ENCODE measurements at regions not wholly inside any gene's neighbourhood (a gene's known extent, or its start where the extent isn't known, plus 50 kb on each side); places are given as distances from the start of the nearest gene placed in this dataset.
"Not testable (repeated sequence)": the region's sequence is repeated elsewhere in the genome, so short reads cannot be mapped to it uniquely, and the experiment has no call there.

GRCh38 chr10:90989378-90989777 lies 68.5 kb upstream of the ANKRD1 start:
- no peak for ATAC-seq (replicated peaks; ENCODE audit: extremely low read depth, poor library complexity, severe bottlenecking)

GRCh38 chr10:90992462-90992861 lies 71.6 kb upstream of the ANKRD1 start:
- no peak for ATAC-seq (replicated peaks; ENCODE audit: extremely low read depth, poor library complexity, severe bottlenecking)
- H3K27me3 Mint-ChIP-seq: peaks cover 11% of the 10 kb centered on the region

More at GRCh38 chr10:90989378-90989777, 68.5 kb upstream of the ANKRD1 start:
- H3K4me1 Mint-ChIP-seq: no peaks in the 10 kb centered on the region
- H3K4me3 Mint-ChIP-seq: no peak overlapping the region
- H3K27ac Mint-ChIP-seq (ENCODE audit: low read depth): no peak overlapping the region
- H3K27me3 Mint-ChIP-seq: peaks cover 6% of the 10 kb centered on the region
- no peak for DNase-seq (ENCODE audit: low spot score in 2 of 2)
- no peaks in the 10 kb centered on the region for H3K9me3 Mint-ChIP-seq
- no peaks in the 10 kb centered on the region for H3K36me3 Mint-ChIP-seq (ENCODE audit: insufficient read depth)

GRCh38 chr10:90993340-90993739 lies 72.5 kb upstream of the ANKRD1 start:
- no peaks in the 10 kb centered on the region for H3K9me3 Mint-ChIP-seq
- DNase-seq (ENCODE audit: low spot score in 2 of 2) (no peak), ATAC-seq (replicated peaks; ENCODE audit: extremely low read depth, poor library complexity, severe bottlenecking) (no peak)
- no peak overlapping the region for H3K27ac Mint-ChIP-seq (ENCODE audit: low read depth)
- no peaks in the 10 kb centered on the region for H3K36me3 Mint-ChIP-seq (ENCODE audit: insufficient read depth)
- H3K4me1 Mint-ChIP-seq: no peaks in the 10 kb centered on the region
- H3K4me3 Mint-ChIP-seq: no peak overlapping the region
- H3K27me3 Mint-ChIP-seq: peaks cover 11% of the 10 kb centered on the region

More at GRCh38 chr10:90992462-90992861, 71.6 kb upstream of the ANKRD1 start:
- no peaks in the 10 kb centered on the region for H3K9me3 Mint-ChIP-seq
- no peaks in the 10 kb centered on the region for H3K4me1 Mint-ChIP-seq
- H3K36me3 Mint-ChIP-seq (ENCODE audit: insufficient read depth): no peaks in the 10 kb centered on the region
- DNase-seq (ENCODE audit: low spot score in 2 of 2): no peak
- no peak overlapping the region for H3K4me3 Mint-ChIP-seq
- no peak overlapping the region for H3K27ac Mint-ChIP-seq (ENCODE audit: low read depth)

- Mint-ChIP-seq H3K4me1 (no peaks in the 10 kb centered on the region), H3K4me3 (no peak overlapping the region), H3K9me3 (no peaks in the 10 kb centered on the region), H3K27ac (ENCODE audit: low read depth) (no peak overlapping the region), H3K36me3 (ENCODE audit: insufficient read depth) (no peaks in the 10 kb centered on the region), H3K27me3 (peaks cover 11% of the 10 kb centered on the region)
- ATAC-seq (replicated peaks; ENCODE audit: extremely low read depth, poor library complexity, severe bottlenecking) (no peak), DNase-seq (ENCODE audit: low spot score in 2 of 2) (no peak)
Observed at GRCh38 chr10:90997670-90998069, 76.8 kb upstream of the ANKRD1 start.

GRCh38 chr10:90998733-90999511 lies 78.0 kb upstream of the ANKRD1 start:
- no peak overlapping the region for H3K27ac Mint-ChIP-seq (ENCODE audit: low read depth)
- no peaks in the 10 kb centered on the region for H3K36me3 Mint-ChIP-seq (ENCODE audit: insufficient read depth)
- no peaks in the 10 kb centered on the region for H3K4me1 Mint-ChIP-seq
- H3K4me3 Mint-ChIP-seq: no peak overlapping the region
- ATAC-seq (replicated peaks; ENCODE audit: extremely low read depth, poor library complexity, severe bottlenecking): no peak
- DNase-seq (ENCODE audit: low spot score in 2 of 2): no peak
- H3K27me3 Mint-ChIP-seq: peaks cover 9% of the 10 kb centered on the region
- no peaks in the 10 kb centered on the region for H3K9me3 Mint-ChIP-seq

GRCh38 chr10:90999512-91000172 lies 78.8 kb upstream of the ANKRD1 start:
- ATAC-seq (replicated peaks; ENCODE audit: extremely low read depth, poor library complexity, severe bottlenecking): no peak
- Mint-ChIP-seq H3K4me3 (no peak overlapping the region), H3K36me3 (ENCODE audit: insufficient read depth) (no peaks in the 10 kb centered on the region), H3K4me1 (no peaks in the 10 kb centered on the region), H3K9me3 (no peaks in the 10 kb centered on the region), H3K27me3 (peaks cover 2% of the 10 kb centered on the region), H3K27ac (ENCODE audit: low read depth) (no peak overlapping the region)
- no peak for DNase-seq (ENCODE audit: low spot score in 2 of 2)

GRCh38 chr10:91000470-91000869 lies 79.6 kb upstream of the ANKRD1 start:
- ATAC-seq (replicated peaks; ENCODE audit: extremely low read depth, poor library complexity, severe bottlenecking) (no peak), DNase-seq (ENCODE audit: low spot score in 2 of 2) (no peak)
- H3K9me3 Mint-ChIP-seq: no peaks in the 10 kb centered on the region
- H3K27me3 Mint-ChIP-seq: no peaks in the 10 kb centered on the region
- no peak overlapping the region for H3K4me3 Mint-ChIP-seq
- no peaks in the 10 kb centered on the region for H3K4me1 Mint-ChIP-seq
- no peak overlapping the region for H3K27ac Mint-ChIP-seq (ENCODE audit: low read depth)
- H3K36me3 Mint-ChIP-seq (ENCODE audit: insufficient read depth): no peaks in the 10 kb centered on the region

- no peaks in the 10 kb centered on the region for H3K9me3 Mint-ChIP-seq
- H3K4me1 Mint-ChIP-seq: no peaks in the 10 kb centered on the region
- no peaks in the 10 kb centered on the region for H3K27me3 Mint-ChIP-seq
- DNase-seq (ENCODE audit: low spot score in 2 of 2) (no peak), ATAC-seq (replicated peaks; ENCODE audit: extremely low read depth, poor library complexity, severe bottlenecking) (no peak)
- no peak overlapping the region for H3K4me3 Mint-ChIP-seq
- H3K36me3 Mint-ChIP-seq (ENCODE audit: insufficient read depth): no peaks in the 10 kb centered on the region
- no peak overlapping the region for H3K27ac Mint-ChIP-seq (ENCODE audit: low read depth)
Observed at GRCh38 chr10:91000985-91001384, 80.1 kb upstream of the ANKRD1 start.

- Mint-ChIP-seq H3K4me1 (peaks cover 11% of the 10 kb centered on the region), H3K36me3 (ENCODE audit: insufficient read depth) (no peaks in the 10 kb centered on the region), H3K4me3 (no peak overlapping the region), H3K27ac (ENCODE audit: low read depth) (no peak overlapping the region), H3K27me3 (no peaks in the 10 kb centered on the region), H3K9me3 (no peaks in the 10 kb centered on the region)
- no peak for ATAC-seq (replicated peaks; ENCODE audit: extremely low read depth, poor library complexity, severe bottlenecking)
- DNase-seq (ENCODE audit: low spot score in 2 of 2): no peak
Observed at GRCh38 chr10:91002656-91003055, 81.8 kb upstream of the ANKRD1 start.

- H3K27me3 Mint-ChIP-seq; H3K36me3 Mint-ChIP-seq (ENCODE audit: insufficient read depth); H3K27ac Mint-ChIP-seq (ENCODE audit: low read depth); H3K9me3 Mint-ChIP-seq; H3K4me3 Mint-ChIP-seq; DNase-seq (ENCODE audit: low spot score in 2 of 2); ATAC-seq (replicated peaks; ENCODE audit: extremely low read depth, poor library complexity, severe bottlenecking): not testable (repeated sequence)
- peaks cover 11% of the 10 kb centered on the region for H3K4me1 Mint-ChIP-seq
Observed at GRCh38 chr10:91003379-91003778, 82.5 kb upstream of the ANKRD1 start.

- H3K27me3 Mint-ChIP-seq; H3K36me3 Mint-ChIP-seq (ENCODE audit: insufficient read depth); ATAC-seq (replicated peaks; ENCODE audit: extremely low read depth, poor library complexity, severe bottlenecking); H3K4me3 Mint-ChIP-seq; DNase-seq (ENCODE audit: low spot score in 2 of 2); H3K27ac Mint-ChIP-seq (ENCODE audit: low read depth); H3K9me3 Mint-ChIP-seq: not testable (repeated sequence)
- peaks cover 11% of the 10 kb centered on the region for H3K4me1 Mint-ChIP-seq
Observed at GRCh38 chr10:91005276-91005675, 84.4 kb upstream of the ANKRD1 start.

GRCh38 chr10:91006001-91006751 lies 85.3 kb upstream of the ANKRD1 start:
- Mint-ChIP-seq H3K4me3 (peak overlapping the region; percentile 40), H3K9me3 (no peaks in the 10 kb centered on the region), H3K36me3 (ENCODE audit: insufficient read depth) (peaks cover 2% of the 10 kb centered on the region), H3K27me3 (peaks cover under 1% of the 10 kb centered on the region), H3K27ac (ENCODE audit: low read depth) (peak overlapping the region; percentile 14), H3K4me1 (peaks cover 11% of the 10 kb centered on the region)
- DNase-seq (ENCODE audit: low spot score in 2 of 2) (peak; percentile 51 to 58), ATAC-seq (replicated peaks; ENCODE audit: extremely low read depth, poor library complexity, severe bottlenecking) (peak; percentile 83)

Data from central memory CD8-positive, alpha-beta T cell (primary cell).